Uterus (tissue), 2 donors: ENCODE measurements at regions not wholly inside any gene's neighbourhood (a gene's known extent, or its start where the extent isn't known, plus 50 kb on each side); places are given as distances from the start of the nearest gene placed in this dataset.

Experiments
- CTCF ChIP-seq, 4 experiments: fragments of 200-600 bp in 2 of 4; fragments of 450-650 bp in 2 of 4; sonication (generic) in 2 of 4; IDR thresholded peaks; one replicate each; pipeline ENCODE4 v1.5.1; 2016 to 2019; ENCODE audit warnings: antibody characterized with exemption in 4 of 4, mild to moderate bottlenecking in 2 of 4, moderate library complexity in 1 of 4
- POLR2A ChIP-seq, 2 donors: fragments of 450-650 bp; IDR thresholded peaks; one replicate each; pipeline ENCODE4 v1.6.1; 2016; ENCODE audit warnings: antibody characterized with exemption in 2 of 2, mild to moderate bottlenecking in 1 of 2, moderate library complexity in 1 of 2

- no peak for TF ChIP-seq CTCF (IDR thresholded peaks at IDR 0.05)
- no peak for TF ChIP-seq POLR2A (IDR thresholded peaks at IDR 0.05)
Measured at GRCh38 chr2:239729681-239730566, 295.2 kb downstream of the NDUFA10 start.
